LoVo (cell line): ENCODE measurements at regions not wholly inside any gene's neighbourhood (a gene's known extent, or its start where the extent isn't known, plus 50 kb on each side); places are given as distances from the start of the nearest gene placed in this dataset.

ENCODE experiments used
- DNase-seq: peaks from one replicate; pipeline ENCODE4 v3.0.0-alpha.2; 2016; ENCODE audit warnings: low spot score

- no peak for DNase-seq
These were observed 123.3 kb downstream of the NCOR2 start for GRCh38 chr12:124443931-124444712.

GRCh38 chr12:124442772-124443445, 124.5 kb downstream of the NCOR2 start:
- no peak for DNase-seq

DNA sequence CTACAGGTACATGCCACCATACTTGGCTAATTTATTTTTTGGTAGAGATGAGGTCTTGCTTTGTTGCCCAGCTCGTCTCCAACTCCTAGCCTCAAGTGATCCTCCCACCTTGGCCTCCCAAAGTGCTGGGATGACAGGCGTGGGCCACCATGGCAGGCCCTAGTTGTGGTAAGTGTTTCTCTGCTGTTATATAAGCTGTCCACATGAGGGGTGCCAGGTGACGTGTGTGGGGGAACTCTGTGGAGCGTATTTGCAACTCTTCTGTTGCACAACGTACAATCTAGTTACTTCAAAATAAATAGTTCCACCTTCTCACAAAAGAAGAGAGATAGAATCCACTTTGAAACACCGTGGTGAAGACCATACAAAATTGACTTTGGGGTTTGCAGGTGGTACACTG, 125.1 kb downstream of the NCOR2 start:
- DNase-seq = no peak

- DNase-seq = no peak
These were observed 125.8 kb downstream of the NCOR2 start for GRCh38 chr12:124441443-124442194.

GRCh38 chr12:124440841-124441381, 126.5 kb downstream of the NCOR2 start:
- DNase-seq = no peak

DNA sequence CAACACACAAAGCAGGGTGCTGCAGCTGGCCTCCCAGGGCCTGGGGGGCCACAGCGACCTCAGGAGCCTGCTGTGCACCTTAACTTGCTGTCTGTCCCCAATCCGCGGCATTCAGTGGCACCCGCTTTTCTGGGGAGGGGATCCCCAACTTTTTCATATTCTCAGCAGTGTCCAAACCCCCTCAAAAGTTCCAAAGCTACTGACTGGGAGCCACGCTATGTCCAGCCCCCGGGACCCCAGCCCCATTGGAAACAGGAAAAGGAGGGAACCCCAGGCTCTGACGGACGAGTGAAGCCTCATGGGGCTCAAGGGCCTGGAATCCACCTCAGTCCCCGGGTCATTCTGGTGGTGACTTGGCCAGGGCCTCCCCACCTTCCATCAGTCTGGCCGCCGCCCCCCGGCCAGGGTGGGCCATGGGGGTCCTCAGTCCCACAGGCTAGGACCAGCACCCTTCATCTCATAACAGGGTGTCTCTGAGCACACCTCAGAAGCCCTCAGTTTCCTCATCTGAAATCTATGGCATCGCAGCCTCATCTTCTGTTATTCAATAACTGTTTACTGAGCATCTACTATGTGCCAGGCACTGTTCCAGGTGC, 127.3 kb downstream of the NCOR2 start:
- DNase-seq = no peak

- DNase-seq = no peak
These were observed 128.9 kb downstream of the NCOR2 start for GRCh38 chr12:124438437-124439056.

DNA sequence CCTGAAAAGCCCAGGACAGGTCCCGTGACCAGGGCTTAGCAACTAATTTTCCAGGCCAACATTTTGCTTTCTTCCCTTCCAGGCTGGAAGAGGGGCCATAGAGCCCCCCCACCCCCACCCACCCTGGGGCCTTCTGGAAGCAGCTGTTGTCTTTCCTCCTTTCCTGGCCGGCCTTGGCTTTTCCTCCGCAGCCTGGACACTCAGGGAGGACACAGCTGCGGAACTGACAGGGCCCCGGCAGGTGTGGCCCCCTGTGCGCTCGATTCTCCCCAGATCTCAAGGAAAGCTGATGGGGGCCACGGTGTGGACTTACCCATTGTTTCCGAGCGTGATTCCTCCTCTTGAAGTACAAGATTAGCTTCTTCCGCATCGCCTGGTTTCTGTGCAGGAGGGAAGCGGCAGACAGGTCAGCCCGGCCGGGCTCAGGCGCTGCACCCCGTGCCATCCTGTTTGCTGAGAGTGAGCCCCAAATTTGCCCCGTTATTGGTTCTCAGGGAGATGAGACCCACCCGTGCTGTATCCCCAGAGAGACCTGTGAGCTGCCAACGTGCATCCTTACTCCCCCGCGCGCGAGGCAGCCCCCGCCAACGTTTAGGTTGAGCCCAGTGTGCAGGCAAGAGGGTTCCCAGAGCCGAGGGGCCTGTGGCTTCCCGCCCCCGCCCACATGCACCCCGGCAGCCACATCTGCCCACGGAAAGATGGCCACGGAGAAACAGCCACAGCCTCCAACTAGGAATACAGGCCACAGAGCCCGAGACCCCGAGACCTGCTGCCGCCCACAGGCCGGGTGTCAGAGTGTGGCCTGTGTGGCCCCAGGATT, 129.6 kb downstream of the NCOR2 start:
- no peak for DNase-seq

DNA sequence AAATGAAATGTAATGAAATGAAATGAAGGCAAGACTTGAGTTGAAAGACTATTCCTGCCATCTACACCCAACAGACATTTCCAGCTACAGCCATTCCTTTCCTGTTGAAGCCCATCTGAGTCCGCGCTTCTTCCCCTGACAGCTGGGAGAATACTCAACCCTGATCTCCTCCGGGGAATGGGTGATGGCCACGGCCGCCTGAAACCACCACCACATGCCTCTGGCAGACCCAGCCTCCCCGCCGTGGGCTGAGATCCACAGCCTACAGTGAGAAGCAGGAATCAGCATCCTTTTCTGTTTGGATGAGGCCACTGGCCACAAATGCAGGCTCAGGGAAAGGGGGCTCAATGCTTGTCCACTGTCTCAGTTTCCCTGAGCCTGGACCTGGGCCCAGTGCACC, 130.3 kb downstream of the NCOR2 start:
- DNase-seq = no peak

DNA sequence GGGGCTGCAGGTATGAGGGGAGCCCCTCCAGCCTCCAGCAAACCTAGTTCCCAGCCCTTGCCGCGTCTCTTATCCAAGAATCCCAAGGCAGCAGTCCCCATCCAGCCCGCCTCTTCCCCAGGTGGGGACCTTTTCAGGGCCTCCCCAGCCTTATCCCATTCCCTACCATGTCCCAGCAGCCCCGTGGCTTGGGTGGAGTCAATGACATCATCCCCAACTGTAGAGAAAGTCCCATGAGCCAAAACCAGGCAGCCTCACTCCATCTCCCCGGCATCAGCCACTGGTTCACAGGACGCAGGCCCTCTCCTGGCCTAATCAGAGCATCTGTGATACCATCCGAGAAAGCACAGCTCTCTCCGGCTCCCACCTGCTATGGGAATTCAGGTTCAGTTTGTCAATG, 131.0 kb downstream of the NCOR2 start:
- no peak for DNase-seq

DNA sequence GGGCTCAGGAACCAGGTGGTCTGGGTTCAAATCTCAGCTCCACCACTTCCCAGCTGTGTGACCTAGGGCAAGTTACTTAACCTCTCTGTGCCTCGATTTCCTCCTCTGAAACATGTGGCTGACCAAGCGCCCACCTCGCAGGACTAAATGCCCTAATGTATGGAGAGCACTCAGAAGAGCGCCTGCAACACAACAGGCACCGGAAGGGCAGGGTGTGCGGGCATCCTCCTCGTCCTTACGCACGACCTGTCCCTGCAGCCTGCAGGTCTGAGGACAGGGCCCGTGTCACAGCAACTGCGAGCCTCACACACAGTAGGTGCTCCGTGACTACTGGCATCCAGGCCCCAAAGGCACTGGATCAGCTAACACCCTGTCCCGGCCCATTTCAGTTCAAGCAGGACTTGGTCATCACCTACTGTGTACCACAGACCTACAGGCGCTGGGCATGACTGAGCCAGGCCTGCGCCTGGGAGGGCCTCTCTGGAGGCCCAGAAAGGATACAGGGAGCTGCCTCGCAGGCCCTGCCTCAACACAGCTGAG, 131.5 kb downstream of the NCOR2 start:
- DNase-seq = no peak

GRCh38 chr12:124434951-124435805, 132.2 kb downstream of the NCOR2 start:
- DNase-seq = no peak

DNA sequence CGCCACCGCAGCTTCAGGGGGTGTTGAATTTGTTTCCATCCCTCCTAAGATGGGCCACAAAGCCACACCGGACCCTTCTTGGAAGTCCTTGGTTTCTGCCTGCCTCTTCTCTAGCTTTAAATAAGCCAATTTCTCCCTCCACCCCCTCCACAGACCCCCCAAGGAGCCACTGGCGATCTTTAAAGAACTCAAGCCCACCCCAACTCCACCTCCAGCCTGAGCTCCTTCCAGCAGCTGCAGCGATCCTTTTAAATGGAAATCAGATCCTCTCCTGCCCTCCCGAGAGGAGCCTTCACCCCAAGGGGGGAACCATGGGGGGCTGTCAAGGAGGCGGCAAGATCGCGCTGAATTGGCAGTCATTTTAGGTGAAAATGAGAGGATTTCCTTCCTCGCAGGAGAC, 133.1 kb downstream of the NCOR2 start:
- no peak for DNase-seq

DNA sequence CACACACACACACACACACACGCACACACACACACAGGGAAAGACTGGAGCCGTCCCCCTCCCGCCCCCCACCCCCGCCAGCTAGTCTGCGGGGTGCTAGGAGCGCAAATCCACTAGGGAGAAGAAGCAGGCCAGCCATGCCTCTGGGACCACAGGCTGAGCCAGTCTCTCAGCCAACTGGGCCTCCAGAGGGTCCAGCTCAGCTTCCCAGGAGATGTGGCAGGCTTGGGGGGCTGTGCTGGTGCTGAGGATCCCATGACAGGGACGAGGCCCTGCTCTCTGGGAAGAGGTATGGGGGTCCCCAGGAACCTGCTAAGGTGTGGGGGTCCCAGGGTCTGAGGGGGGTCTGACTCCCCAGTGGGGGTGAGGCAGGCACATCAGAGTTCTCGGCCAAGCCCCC, 133.5 kb downstream of the NCOR2 start:
- no peak for DNase-seq

- DNase-seq = no peak
These were observed 134.1 kb downstream of the NCOR2 start for GRCh38 chr12:124433147-124433874.

DNA sequence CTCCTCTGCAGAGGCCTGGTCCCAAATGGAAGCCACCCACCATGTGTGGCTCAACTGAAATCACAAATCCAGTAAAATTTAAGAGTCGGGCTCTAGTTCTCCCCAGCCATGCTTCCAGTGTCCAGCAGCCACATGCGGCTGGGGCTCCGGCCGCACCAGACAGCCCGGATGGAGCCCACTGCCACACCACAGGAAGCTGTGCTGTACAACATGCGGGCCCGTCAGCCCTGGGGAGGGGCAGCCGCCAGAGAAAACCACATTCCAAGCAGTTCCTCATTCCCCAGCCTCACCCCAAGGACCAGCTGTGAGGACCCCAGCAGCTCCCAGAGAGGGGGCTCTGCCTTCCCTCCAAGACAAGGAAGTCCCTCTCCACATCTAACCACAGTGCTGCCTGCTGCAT, 135.0 kb downstream of the NCOR2 start:
- DNase-seq = no peak

GRCh38 chr12:124431971-124432370, 135.4 kb downstream of the NCOR2 start:
- no peak for DNase-seq

GRCh38 chr12:124430491-124430890, 135.6 kb downstream of the RFLNA start:
- no peak for DNase-seq

DNA sequence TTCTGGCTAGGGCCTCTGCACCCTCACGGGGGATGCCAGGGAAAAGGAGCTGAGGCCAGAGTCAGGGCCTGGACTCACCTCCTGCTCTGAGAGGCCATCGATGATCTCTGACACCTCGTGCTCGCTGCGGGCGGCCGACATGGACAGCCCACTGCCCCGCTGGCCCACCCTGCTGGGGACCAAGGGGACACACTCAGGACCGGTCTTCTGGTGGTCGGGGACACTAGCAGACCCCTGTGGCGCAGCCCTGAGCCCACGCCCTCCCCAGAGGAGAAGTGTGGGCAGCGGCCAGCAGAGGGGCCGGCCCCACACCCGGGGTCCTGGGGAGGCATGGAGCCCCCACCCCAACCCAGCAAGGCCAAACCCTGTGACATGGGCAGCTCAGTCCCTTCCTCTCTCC, 134.6 kb downstream of the RFLNA start:
- no peak for DNase-seq
